Choroid plexus epithelial cell (primary cell): ENCODE measurements at regions not wholly inside any gene's neighbourhood (a gene's known extent, or its start where the extent isn't known, plus 50 kb on each side); places are given as distances from the start of the nearest gene placed in this dataset.

Experiments
- DNase-seq: peaks from one replicate; pipeline ENCODE4 v3.0.0-alpha.2; 2010; ENCODE audit warnings: low read depth
- H3K4me3 ChIP-seq: 2 replicates; pipeline ENCODE4 v1.5.1; 2011; ENCODE audit warnings: low read depth, mild to moderate bottlenecking, control low read depth, low read length, moderate library complexity
- CTCF ChIP-seq: conservative IDR thresholded peaks from 2 replicates; pipeline ENCODE4 v1.5.1; 2011; ENCODE audit warnings: low read depth, mild to moderate bottlenecking, control low read depth, inconsistent platforms, low read length, moderate library complexity

DNA sequence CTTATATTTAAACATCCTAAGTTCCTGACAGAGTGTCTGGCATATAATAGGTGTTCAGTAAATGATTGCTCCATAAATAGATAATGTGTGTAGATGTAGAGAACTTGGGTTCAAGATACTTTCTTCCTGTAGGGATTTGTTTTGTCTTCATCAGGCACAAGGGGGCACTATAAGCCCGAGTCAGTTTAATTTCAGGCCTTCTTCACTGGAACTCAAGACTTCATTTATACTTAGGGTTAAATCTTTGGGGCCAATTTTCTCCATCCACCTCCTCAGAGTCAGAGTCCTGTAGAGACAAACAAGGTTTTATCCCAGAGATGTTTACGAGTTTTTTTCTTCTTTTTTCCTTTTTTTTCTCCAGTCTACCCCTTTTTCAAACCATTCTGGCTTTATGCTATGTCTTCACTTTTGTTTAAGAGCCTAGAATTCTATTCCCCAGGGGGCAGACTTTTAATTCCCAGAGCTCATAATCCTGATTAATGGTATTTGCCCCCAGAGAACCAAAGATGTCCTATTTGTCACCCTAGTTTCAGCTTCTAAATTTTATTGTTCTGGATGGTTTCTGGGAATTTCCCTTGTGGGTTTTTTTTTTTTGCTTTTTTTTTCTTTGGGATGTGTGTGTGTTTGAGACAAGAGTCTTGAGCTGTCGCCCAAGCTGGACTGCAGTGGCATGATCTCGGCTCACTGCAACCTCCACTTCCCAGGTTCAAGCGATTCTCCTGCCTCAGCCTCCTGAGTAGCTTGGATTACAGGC lies 88.4 kb downstream of the HFE start:
- peak; percentile 87 for DNase-seq
- peak; percentile 71 for TF ChIP-seq CTCF

DNA sequence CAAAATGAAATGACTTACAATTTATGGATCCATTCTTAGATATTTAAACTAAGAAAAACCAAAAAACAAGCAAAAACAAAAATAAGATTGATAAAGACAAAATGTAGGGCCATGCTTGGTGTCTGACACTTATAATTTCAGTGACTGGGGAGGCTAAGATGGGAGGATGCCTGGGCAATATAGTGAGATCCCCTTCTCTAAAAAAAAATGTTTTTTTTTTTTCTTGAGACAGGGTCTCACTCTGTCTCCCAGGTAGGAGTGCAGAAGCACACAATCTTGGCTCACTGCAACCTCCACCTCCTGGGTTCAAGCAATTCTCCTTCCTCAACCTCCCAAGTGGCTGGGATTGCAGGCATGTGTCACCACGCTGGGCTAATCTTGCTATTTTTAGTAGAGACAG lies 92.4 kb downstream of the HFE start:
- no peak for DNase-seq
- H3K4me3 ChIP-seq, result no peak overlapping the region
- TF ChIP-seq CTCF, result no peak

More for the DNA sequence above, 88.4 kb downstream of the HFE start:
- H3K4me3 ChIP-seq, result no peak overlapping the region

GRCh38 chr6:26180346-26180745 lies 93.1 kb downstream of the HFE start:
- no peak for TF ChIP-seq CTCF
- DNase-seq, result no peak
- no peak overlapping the region for H3K4me3 ChIP-seq

DNA sequence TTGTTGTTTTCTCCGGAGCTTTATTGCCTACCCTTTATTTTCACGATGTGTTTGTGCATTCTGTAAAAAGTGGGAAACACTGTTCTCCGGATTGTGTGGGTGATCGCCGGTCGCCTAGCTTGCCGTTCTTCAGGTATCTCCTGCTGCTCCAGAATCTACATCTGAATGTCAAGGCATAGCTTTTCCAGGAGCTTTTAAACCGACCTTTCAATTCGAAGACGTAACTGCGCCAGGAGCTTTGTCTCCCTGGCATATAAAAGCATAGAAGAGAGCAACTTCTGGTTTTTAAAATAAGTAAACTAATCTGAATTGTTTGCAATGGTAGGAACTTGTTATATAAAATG lies 96.0 kb downstream of the HFE start:
- H3K4me3 ChIP-seq, result peak overlapping the region; percentile 55
- DNase-seq, result no peak
- TF ChIP-seq CTCF, result no peak

DNA sequence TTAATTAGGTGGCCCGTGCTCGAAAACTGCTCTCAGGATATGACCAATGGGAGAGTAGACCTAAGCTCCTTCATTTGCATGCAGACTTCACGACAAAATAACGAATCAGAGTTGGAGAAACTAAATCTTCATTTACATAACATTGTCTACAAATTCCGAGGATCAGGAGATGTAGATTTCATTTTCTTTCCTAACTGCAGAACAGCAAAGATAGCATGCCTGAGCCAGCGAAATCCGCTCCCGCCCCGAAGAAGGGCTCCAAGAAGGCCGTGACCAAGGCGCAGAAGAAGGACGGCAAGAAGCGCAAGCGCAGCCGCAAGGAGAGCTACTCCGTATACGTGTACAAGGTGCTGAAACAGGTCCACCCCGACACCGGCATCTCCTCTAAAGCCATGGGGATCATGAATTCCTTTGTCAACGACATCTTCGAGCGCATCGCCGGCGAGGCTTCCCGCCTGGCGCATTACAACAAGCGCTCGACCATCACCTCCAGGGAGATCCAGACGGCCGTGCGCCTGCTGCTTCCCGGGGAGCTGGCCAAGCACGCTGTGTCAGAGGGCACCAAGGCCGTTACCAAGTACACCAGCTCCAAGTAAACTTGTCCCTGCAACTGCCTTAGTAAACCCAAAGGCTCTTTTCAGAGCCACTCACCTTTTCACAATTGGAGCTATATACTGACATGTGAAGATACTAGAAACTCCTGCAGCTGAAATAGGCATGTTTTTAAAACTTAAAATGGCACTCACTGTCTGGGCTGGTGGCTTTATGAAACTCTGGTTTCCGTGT lies 96.5 kb downstream of the HFE start:
- peak; percentile 93 for DNase-seq
- H3K4me3 ChIP-seq, result peak overlapping the region; percentile 55
- no peak for TF ChIP-seq CTCF

DNA sequence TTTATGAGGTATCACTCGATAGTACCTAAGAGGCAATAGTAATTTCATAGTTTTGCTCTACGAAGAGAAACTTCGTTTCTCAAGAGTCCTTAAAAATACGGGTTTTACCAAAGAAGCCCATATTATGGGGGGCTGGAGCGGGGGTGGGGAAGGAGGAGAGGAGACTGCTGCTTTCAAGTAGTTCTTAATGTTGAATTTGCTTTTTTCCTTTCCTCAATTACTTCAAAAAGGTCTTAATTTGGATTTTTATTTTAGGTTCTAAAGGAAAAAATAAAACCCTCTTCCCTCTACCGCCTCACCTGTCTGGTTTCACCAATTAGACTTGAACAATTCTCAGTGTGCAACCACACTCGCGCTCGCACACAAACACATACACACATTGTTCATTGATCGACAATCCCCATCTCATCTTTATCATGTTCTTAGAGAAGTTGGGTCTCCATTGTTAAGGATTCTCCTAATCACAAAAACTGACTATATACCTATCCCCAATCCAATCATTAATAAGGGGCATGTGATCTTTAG lies 97.2 kb downstream of the HFE start:
- DNase-seq, result no peak
- no peak for TF ChIP-seq CTCF
- H3K4me3 ChIP-seq, result no peak overlapping the region
